Osteocyte (in vitro differentiated cells): ENCODE measurements at regions not wholly inside any gene's neighbourhood (a gene's known extent, or its start where the extent isn't known, plus 50 kb on each side); places are given as distances from the start of the nearest gene placed in this dataset.

Experiments used
- DNase-seq: peaks from one replicate; pipeline ENCODE4 v3.0.0; 2021; ENCODE audit warnings: mixed read lengths; ENCODE audit not compliant: unreplicated experiment; ENCODE audit errors: extremely low spot score
- H3K27ac Mint-ChIP-seq: one replicate; pipeline ENCODE4 v1.8.0; 2021; ENCODE audit warnings: mild to moderate bottlenecking, mixed read lengths; ENCODE audit not compliant: unreplicated experiment
- H3K27me3 Mint-ChIP-seq: one replicate; pipeline ENCODE4 v1.8.0; 2021; ENCODE audit warnings: mixed read lengths; ENCODE audit not compliant: unreplicated experiment
- H3K36me3 Mint-ChIP-seq: one replicate; pipeline ENCODE4 v1.8.0; 2021; ENCODE audit warnings: mixed read lengths; ENCODE audit not compliant: unreplicated experiment
- H3K4me1 Mint-ChIP-seq: one replicate; pipeline ENCODE4 v1.8.0; 2021; ENCODE audit warnings: mixed read lengths; ENCODE audit not compliant: unreplicated experiment
- H3K4me3 Mint-ChIP-seq: one replicate; pipeline ENCODE4 v1.8.0; 2021; ENCODE audit warnings: mild to moderate bottlenecking, moderate library complexity, mixed read lengths; ENCODE audit not compliant: unreplicated experiment
- H3K9me3 Mint-ChIP-seq: one replicate; pipeline ENCODE4 v1.8.0; 2021; ENCODE audit warnings: mixed read lengths; ENCODE audit not compliant: unreplicated experiment
- TF ChIP-seq, protein P1 (sequence below): fragments of 200-600 bp; sonication (generic); IDR thresholded peaks from 2 replicates; pipeline ENCODE4 v1.5.0; 2021; ENCODE audit warnings: antibody characterized with exemption, mild to moderate bottlenecking, moderate library complexity

DNA sequence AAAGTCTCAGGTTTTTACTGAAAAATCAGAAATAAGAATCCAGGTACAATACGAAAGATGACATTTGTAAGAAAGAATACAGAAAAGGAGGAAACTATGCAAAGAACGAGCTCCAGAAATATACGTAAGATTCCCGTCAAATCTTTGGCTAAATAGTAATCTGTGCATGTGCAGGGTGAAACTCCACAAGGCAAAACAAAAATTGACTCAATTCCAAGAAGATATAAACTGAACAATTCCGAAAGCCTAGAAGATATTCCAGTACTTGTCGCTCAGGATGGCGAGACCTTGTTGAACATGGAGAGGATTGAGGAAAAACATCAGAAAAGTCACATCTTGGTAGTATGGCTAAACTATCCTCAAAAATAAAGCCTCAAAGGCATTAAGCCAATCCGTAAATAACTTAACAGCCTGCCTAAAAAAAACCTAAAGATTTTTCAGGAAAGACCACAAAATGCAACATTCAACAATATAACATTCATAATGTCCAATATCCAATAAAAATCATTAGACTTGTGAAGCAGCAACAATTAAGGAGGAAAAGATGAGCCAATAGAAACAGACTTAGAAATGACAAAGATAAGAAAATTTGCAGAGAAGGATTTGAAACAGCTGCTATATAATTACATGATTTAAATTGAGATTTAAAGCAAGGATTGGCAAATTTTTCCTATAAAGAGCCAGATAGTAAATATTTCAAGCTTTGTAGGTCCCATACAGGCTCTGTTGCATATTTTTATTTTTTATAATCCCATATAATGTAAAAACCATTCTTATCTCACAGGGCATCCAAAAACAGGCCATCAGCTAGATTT, 166.4 kb upstream of the UBASH3B start:
- Mint-ChIP-seq H3K27ac (no peak overlapping the region), H3K4me3 (no peak overlapping the region), H3K36me3 (no peaks in the 10 kb centered on the region), H3K9me3 (peaks cover 3% of the 10 kb centered on the region), H3K4me1 (peaks cover 5% of the 10 kb centered on the region), H3K27me3 (peaks cover 38% of the 10 kb centered on the region)
- TF ChIP-seq, protein P1, sequence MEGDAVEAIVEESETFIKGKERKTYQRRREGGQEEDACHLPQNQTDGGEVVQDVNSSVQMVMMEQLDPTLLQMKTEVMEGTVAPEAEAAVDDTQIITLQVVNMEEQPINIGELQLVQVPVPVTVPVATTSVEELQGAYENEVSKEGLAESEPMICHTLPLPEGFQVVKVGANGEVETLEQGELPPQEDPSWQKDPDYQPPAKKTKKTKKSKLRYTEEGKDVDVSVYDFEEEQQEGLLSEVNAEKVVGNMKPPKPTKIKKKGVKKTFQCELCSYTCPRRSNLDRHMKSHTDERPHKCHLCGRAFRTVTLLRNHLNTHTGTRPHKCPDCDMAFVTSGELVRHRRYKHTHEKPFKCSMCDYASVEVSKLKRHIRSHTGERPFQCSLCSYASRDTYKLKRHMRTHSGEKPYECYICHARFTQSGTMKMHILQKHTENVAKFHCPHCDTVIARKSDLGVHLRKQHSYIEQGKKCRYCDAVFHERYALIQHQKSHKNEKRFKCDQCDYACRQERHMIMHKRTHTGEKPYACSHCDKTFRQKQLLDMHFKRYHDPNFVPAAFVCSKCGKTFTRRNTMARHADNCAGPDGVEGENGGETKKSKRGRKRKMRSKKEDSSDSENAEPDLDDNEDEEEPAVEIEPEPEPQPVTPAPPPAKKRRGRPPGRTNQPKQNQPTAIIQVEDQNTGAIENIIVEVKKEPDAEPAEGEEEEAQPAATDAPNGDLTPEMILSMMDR, result no peak
- DNase-seq, result no peak

DNA sequence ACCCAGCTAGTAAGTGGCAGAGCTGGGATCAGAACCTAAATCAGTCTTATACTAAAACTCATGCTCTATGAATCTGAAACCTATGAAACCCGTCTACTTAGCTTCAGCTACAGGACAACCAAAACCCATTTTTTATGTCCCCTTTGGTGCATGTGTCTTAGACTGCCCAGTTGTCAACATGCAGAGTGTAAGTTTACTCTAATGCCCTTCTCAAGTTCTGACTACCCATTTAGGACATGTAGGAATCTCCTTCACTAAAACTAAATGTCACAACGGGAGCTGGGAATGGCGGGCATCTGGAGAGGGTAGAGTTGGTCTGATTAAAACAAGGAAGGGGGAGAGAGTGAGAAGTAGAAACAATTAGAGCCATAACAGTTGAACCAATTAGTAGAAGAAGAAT, 167.9 kb upstream of the UBASH3B start:
- Mint-ChIP-seq H3K4me1 (no peaks in the 10 kb centered on the region), H3K9me3 (peaks cover 12% of the 10 kb centered on the region), H3K27me3 (peaks cover 39% of the 10 kb centered on the region), H3K27ac (no peak overlapping the region), H3K36me3 (peaks cover 2% of the 10 kb centered on the region), H3K4me3 (no peak overlapping the region)
- DNase-seq, result no peak
- TF ChIP-seq, protein P1, result no peak

- no peaks in the 10 kb centered on the region for H3K4me1 Mint-ChIP-seq
- TF ChIP-seq, protein P1, result no peak
- peaks cover 16% of the 10 kb centered on the region for H3K9me3 Mint-ChIP-seq
- DNase-seq, result no peak
- H3K27me3 Mint-ChIP-seq, result peaks cover 36% of the 10 kb centered on the region
- no peak overlapping the region for H3K27ac Mint-ChIP-seq
- no peak overlapping the region for H3K4me3 Mint-ChIP-seq
- H3K36me3 Mint-ChIP-seq, result peaks cover 2% of the 10 kb centered on the region
These were observed 168.6 kb upstream of the UBASH3B start for GRCh38 chr11:122486793-122487495.

DNA sequence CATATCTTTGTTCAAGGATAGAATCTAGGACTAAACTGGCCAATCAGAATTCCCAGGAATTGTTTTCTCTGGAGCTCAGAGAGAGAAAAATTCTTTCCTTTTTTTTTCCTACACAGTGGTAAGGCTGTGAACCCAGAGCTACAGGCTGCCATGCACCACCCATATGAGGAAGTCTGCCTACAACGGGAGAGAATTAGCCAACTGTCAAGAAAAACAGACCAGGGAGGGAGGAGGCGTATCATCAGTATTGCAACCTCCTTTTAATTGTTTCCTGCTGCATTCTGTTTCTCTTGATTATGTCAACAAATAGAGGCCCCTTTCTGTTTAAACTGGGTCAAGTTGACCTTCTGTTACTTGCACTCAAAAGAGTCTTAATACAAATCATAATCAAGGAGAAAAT, 176.5 kb upstream of the UBASH3B start:
- Mint-ChIP-seq H3K27me3 (peaks cover 11% of the 10 kb centered on the region), H3K4me3 (no peak overlapping the region), H3K4me1 (no peaks in the 10 kb centered on the region), H3K36me3 (peaks cover 2% of the 10 kb centered on the region), H3K9me3 (peaks cover 18% of the 10 kb centered on the region), H3K27ac (no peak overlapping the region)
- TF ChIP-seq, protein P1, result no peak
- DNase-seq, result no peak

DNA sequence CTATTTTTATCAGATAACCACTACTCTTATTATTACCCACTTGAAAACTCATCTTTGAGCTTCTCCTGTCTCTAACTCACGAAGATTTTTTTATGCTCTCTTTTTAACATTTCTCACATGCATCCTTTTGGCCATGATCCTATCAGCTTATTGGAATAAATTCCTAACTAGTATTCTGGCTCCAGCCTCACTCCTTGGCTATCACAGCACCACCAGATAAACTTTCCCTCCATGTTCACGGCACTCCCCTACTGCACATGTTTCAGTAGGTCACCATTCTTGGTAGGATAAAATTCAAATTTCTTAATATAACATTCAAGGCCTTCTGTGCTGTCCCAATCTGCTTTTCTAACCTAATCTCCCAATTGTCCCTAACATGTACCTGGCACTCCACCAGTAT, 186.6 kb upstream of the UBASH3B start:
- no peak overlapping the region for H3K4me3 Mint-ChIP-seq
- H3K36me3 Mint-ChIP-seq, result no peaks in the 10 kb centered on the region
- H3K27me3 Mint-ChIP-seq, result peaks cover 27% of the 10 kb centered on the region
- TF ChIP-seq, protein P1, result no peak
- H3K9me3 Mint-ChIP-seq, result peaks cover 2% of the 10 kb centered on the region
- no peaks in the 10 kb centered on the region for H3K4me1 Mint-ChIP-seq
- no peak overlapping the region for H3K27ac Mint-ChIP-seq
- DNase-seq, result no peak
